HEK293 (cell line): ENCODE measurements at regions not wholly inside any gene's neighbourhood (a gene's known extent, or its start where the extent isn't known, plus 50 kb on each side); places are given as distances from the start of the nearest gene placed in this dataset.

Experiments
- ATF2 ChIP-seq: fragments of 450-650 bp; formaldehyde crosslinking; IDR thresholded peaks from 2 replicates; pipeline ENCODE4 v1.5.1; 2016; ENCODE audit warnings: missing biosample characterization, missing genetic modification characterization, low read depth
- CTCF ChIP-seq: fragments of 450-650 bp; formaldehyde crosslinking; IDR thresholded peaks from 2 replicates; pipeline ENCODE4 v1.5.1; 2016; ENCODE audit warnings: missing biosample characterization, missing genetic modification characterization
- ELK4 ChIP-seq: IDR thresholded peaks from 2 replicates; pipeline ENCODE4 v1.6.1; 2011; ENCODE audit warnings: mild to moderate bottlenecking, low read depth, low read length, borderline replicate concordance
- MEIS1 ChIP-seq: sonication (generic); formaldehyde crosslinking; IDR thresholded peaks from 2 replicates; pipeline ENCODE4 v1.8.1; 2022; ENCODE audit warnings: missing genetic modification reagents, mild to moderate bottlenecking, borderline replicate concordance
- OSR2 ChIP-seq: fragments of 450-650 bp; formaldehyde crosslinking; IDR thresholded peaks from 2 replicates; pipeline ENCODE4 v1.5.1; 2016; ENCODE audit warnings: missing biosample characterization, missing genetic modification characterization
- OVOL3 ChIP-seq: fragments of 450-650 bp; formaldehyde crosslinking; IDR thresholded peaks from 2 replicates; pipeline ENCODE4 v1.5.1; 2016; ENCODE audit warnings: missing biosample characterization, missing genetic modification characterization
- ZBTB26 ChIP-seq: fragments of 450-650 bp; formaldehyde crosslinking; optimal IDR thresholded peaks from 2 replicates; pipeline ENCODE3; 2016; ENCODE audit warnings: missing biosample characterization, mild to moderate bottlenecking, missing genetic modification characterization
- ZNF148 ChIP-seq: fragments of 450-650 bp; formaldehyde crosslinking; IDR thresholded peaks from 2 replicates; pipeline ENCODE4 v1.5.0; 2017; ENCODE audit warnings: missing biosample characterization, missing genetic modification characterization, borderline replicate concordance
- ZNF362 ChIP-seq: fragments of 450-650 bp; formaldehyde crosslinking; IDR thresholded peaks from 2 replicates; pipeline ENCODE4 v1.5.1; 2016; ENCODE audit warnings: missing biosample characterization, missing genetic modification characterization
- ZNF449 ChIP-seq: fragments of 450-650 bp; formaldehyde crosslinking; IDR thresholded peaks from 2 replicates; pipeline ENCODE4 v1.5.1; 2017; ENCODE audit warnings: missing biosample characterization, mild to moderate bottlenecking, missing genetic modification characterization, moderate library complexity
- ZNF660 ChIP-seq: fragments of 450-650 bp; IDR thresholded peaks from 2 replicates; pipeline ENCODE4 v1.5.1; 2018; ENCODE audit warnings: missing biosample characterization, mild to moderate bottlenecking, missing genetic modification characterization
- ZNF830 ChIP-seq: fragments of 450-650 bp; IDR thresholded peaks from 2 replicates; pipeline ENCODE4 v1.5.0; 2018; ENCODE audit warnings: missing biosample characterization, missing genetic modification characterization, low read depth, mild to moderate bottlenecking, moderate library complexity

GRCh38 chr13:24027494-24027893 is 130.2 kb upstream of the C1QTNF9B start:
- TF ChIP-seq ZNF830 (tag by site-specific recombination) (no peak), ZNF362 (no peak), CTCF (tag by site-specific recombination) (no peak), MEIS1 (CRISPR knock-in tag) (no peak), ATF2 (tag by site-specific recombination) (no peak), OVOL3 (tag by site-specific recombination) (no peak), ZNF660 (no peak), ELK4 (no peak), ZNF148 (tag by site-specific recombination) (no peak), OSR2 (no peak), ZNF449 (no peak), ZBTB26 (no peak)
